H1 (cell line): ENCODE measurements at regions not wholly inside any gene's neighbourhood (a gene's known extent, or its start where the extent isn't known, plus 50 kb on each side); places are given as distances from the start of the nearest gene placed in this dataset.

ENCODE experiments used
- CTCF ChIA-PET: fragments of 300-600 bp; sonication (Branson Sonifier 250); formaldehyde crosslinking; loops from one replicate; lab custom pipeline; 2021; ENCODE audit not compliant: partially characterized antibody; lab: Charles Lee
- POLR2A ChIA-PET: fragments of 300-600 bp; sonication (Branson Sonifier 250); formaldehyde crosslinking; loops from one replicate; lab custom pipeline; 2021; ENCODE audit warnings: inconsistent platforms; ENCODE audit not compliant: partially characterized antibody; lab: Charles Lee
- DNase-seq, 2 experiments: peaks; one replicate each; pipeline versions ENCODE4 v3.0.0 to v3.0.0-alpha.2; 2010 to 2022; ENCODE audit warnings: low spot score in 2 of 2, low read depth in 1 of 2, mixed read lengths in 1 of 2
- FAIRE-seq: peaks from 2 replicates; lab custom pipeline; 2011; peaks lifted over from hg19 to GRCh38; lab: Jason Lieb, UNC
- H2AFZ ChIP-seq: 2 replicates; pipeline ENCODE4 v1.8.1; 2012; ENCODE audit warnings: low read length, inconsistent platforms
- H2AK5ac ChIP-seq: 2 replicates; pipeline ENCODE4 v1.6.1; 2013; ENCODE audit warnings: low read depth, low read length
- H2BK120ac ChIP-seq: replicated peaks from 2 replicates; pipeline ENCODE3; 2013; ENCODE audit warnings: low read depth, low read length, inconsistent platforms
- H2BK12ac ChIP-seq: 2 replicates; pipeline ENCODE4 v1.6.1; 2013; ENCODE audit warnings: low read depth, low read length
- H2BK15ac ChIP-seq: 2 replicates; pipeline ENCODE4 v1.6.1; 2013; ENCODE audit warnings: low read length
- H2BK20ac ChIP-seq: 2 replicates; pipeline ENCODE4 v1.6.1; 2013; ENCODE audit warnings: low read length
- H2BK5ac ChIP-seq: 2 replicates; pipeline ENCODE4 v1.6.1; 2013; ENCODE audit warnings: low read depth, low read length
- H3K14ac ChIP-seq: 2 replicates; pipeline ENCODE4 v1.6.1; 2013; ENCODE audit warnings: inconsistent platforms; ENCODE audit not compliant: insufficient read length
- H3K18ac ChIP-seq: 2 replicates; pipeline ENCODE4 v1.6.1; 2013; ENCODE audit warnings: low read length; ENCODE audit errors: extremely low read depth
- H3K23ac ChIP-seq: 2 replicates; pipeline ENCODE4 v1.6.1; 2013; ENCODE audit warnings: inconsistent platforms; ENCODE audit not compliant: insufficient read length
- H3K23me2 ChIP-seq: 2 replicates; pipeline ENCODE4 v1.6.1; 2013; ENCODE audit warnings: low read depth, low read length
- H3K27ac ChIP-seq: 2 replicates; pipeline ENCODE4 v1.6.1; 2011; ENCODE audit warnings: low read depth, low read length, inconsistent platforms
- H3K27me3 ChIP-seq, 4 experiments: replicated peaks in 1 of 4; 1 replicate in 1 of 4; 2 replicates in 3 of 4; pipeline versions ENCODE4 v1.6.1 to v1.8.1; 2011 to 2013; ENCODE audit warnings: low read length in 3 of 4, mild to moderate bottlenecking in 3 of 4, inconsistent platforms in 2 of 4, mixed read lengths in 2 of 4, moderate library complexity in 1 of 4; ENCODE audit not compliant: control insufficient read depth in 3 of 4, insufficient read depth in 3 of 4; ENCODE audit errors: extremely low read depth in 1 of 4
- H3K36me3 ChIP-seq, 4 experiments: 2 replicates each; pipeline versions ENCODE4 v1.6.1 to v1.8.1; 2011 to 2013; ENCODE audit warnings: mild to moderate bottlenecking in 4 of 4, low read length in 3 of 4, moderate library complexity in 2 of 4, control low read depth in 1 of 4, inconsistent platforms in 1 of 4; ENCODE audit not compliant: insufficient read depth in 4 of 4, control insufficient read depth in 2 of 4
- H3K4ac ChIP-seq: replicated peaks from 2 replicates; pipeline ENCODE3; 2013; ENCODE audit warnings: low read length, low read depth, mixed read lengths, inconsistent platforms; ENCODE audit not compliant: insufficient read length
- H3K4me1 ChIP-seq, 4 experiments: replicated peaks in 1 of 4; 1 replicate in 1 of 4; 2 replicates in 3 of 4; pipeline versions ENCODE4 v1.6.1 to v1.8.1; 2011 to 2013; ENCODE audit warnings: low read length in 3 of 4, inconsistent platforms in 2 of 4, mixed read lengths in 1 of 4; ENCODE audit not compliant: insufficient read depth in 4 of 4, control insufficient read depth in 3 of 4
- H3K4me2 ChIP-seq, 2 experiments: 2 replicates each; pipeline versions ENCODE4 v1.6.1 to v1.8.1; 2011 to 2013; ENCODE audit warnings: low read depth in 2 of 2, low read length in 2 of 2, control low read depth in 1 of 2, inconsistent platforms in 1 of 2, mild to moderate bottlenecking in 1 of 2; ENCODE audit not compliant: insufficient read depth in 1 of 2
- H3K4me3 ChIP-seq, 4 experiments: fragments of 200-600, 300-600 bp in 1 of 4; sonication (generic), shearing (Covaris generic), sonication (Bioruptor Twin) in 1 of 4; 2 replicates each; pipeline versions ENCODE4 v1.5.1 to v1.8.1; 2011 to 2016; ENCODE audit warnings: low read length in 4 of 4, low read depth in 3 of 4, control low read depth in 2 of 4, inconsistent platforms in 2 of 4, mild to moderate bottlenecking in 2 of 4, mixed read lengths in 1 of 4, moderate library complexity in 1 of 4; ENCODE audit not compliant: insufficient read depth in 2 of 4; ENCODE audit errors: extremely low read depth in 1 of 4
- H3K56ac ChIP-seq: replicated peaks from 2 replicates; pipeline ENCODE3; 2013; ENCODE audit warnings: low read depth, mild to moderate bottlenecking, mixed read lengths, low read length, inconsistent platforms; ENCODE audit not compliant: insufficient read length
- H3K79me1 ChIP-seq: 2 replicates; pipeline ENCODE4 v1.6.1; 2013; ENCODE audit warnings: low read depth, low read length, control low read depth
- H3K79me2 ChIP-seq, 2 experiments: 2 replicates each; pipeline versions ENCODE4 v1.6.1 to v1.8.1; 2012 to 2013; ENCODE audit warnings: low read length in 2 of 2, mild to moderate bottlenecking in 2 of 2, inconsistent platforms in 1 of 2; ENCODE audit not compliant: insufficient read depth in 2 of 2, control insufficient read depth in 1 of 2
- H3K9ac ChIP-seq, 4 experiments: replicated peaks in 1 of 4; 1 replicate in 1 of 4; 2 replicates in 3 of 4; pipeline versions ENCODE4 v1.6.1 to v1.8.1; 2011 to 2013; ENCODE audit warnings: low read depth in 3 of 4, low read length in 3 of 4, control low read depth in 2 of 4, mild to moderate bottlenecking in 2 of 4, moderate library complexity in 2 of 4, inconsistent platforms in 1 of 4; ENCODE audit errors: extremely low read depth in 1 of 4
- H3K9me3 ChIP-seq, 2 experiments: 2 replicates each; pipeline versions ENCODE4 v1.6.1 to v1.8.1; 2012 to 2013; ENCODE audit warnings: mild to moderate bottlenecking in 2 of 2, moderate library complexity in 2 of 2, control low read depth in 1 of 2, inconsistent platforms in 1 of 2, low read depth in 1 of 2, low read length in 1 of 2, mixed read lengths in 1 of 2; ENCODE audit not compliant: insufficient read depth in 2 of 2
- H4K20me1 ChIP-seq, 2 experiments: replicated peaks in 1 of 2; 2 replicates each; pipeline versions ENCODE3 to v1.8.1; 2011 to 2013; ENCODE audit warnings: inconsistent platforms in 2 of 2, low read length in 2 of 2, mild to moderate bottlenecking in 1 of 2; ENCODE audit not compliant: insufficient read depth in 2 of 2, control insufficient read depth in 1 of 2
- H4K5ac ChIP-seq: 2 replicates; pipeline ENCODE4 v1.6.1; 2013; ENCODE audit warnings: low read length, low read depth, mixed read lengths, inconsistent platforms; ENCODE audit not compliant: insufficient read length
- H4K8ac ChIP-seq: 2 replicates; pipeline ENCODE4 v1.8.0; 2013; ENCODE audit warnings: mild to moderate bottlenecking, moderate library complexity, low read length, inconsistent platforms; ENCODE audit not compliant: insufficient read depth; ENCODE audit errors: extremely low read depth
- H4K91ac ChIP-seq: replicated peaks from 2 replicates; pipeline ENCODE3; 2013; ENCODE audit warnings: low read length, mixed read lengths, inconsistent platforms; ENCODE audit not compliant: insufficient read length
- ASH2L ChIP-seq: fragments of 200-600, 300-600 bp; sonication (generic); IDR thresholded peaks from one replicate; pipeline ENCODE4 v1.7.1; 2017; ENCODE audit warnings: low read length
- ATF3 ChIP-seq: IDR thresholded peaks from 2 replicates; pipeline ENCODE4 v1.6.1; 2011; ENCODE audit warnings: low read depth, mild to moderate bottlenecking, low read length; ENCODE audit not compliant: insufficient read depth
- BCL11A ChIP-seq, 2 experiments: IDR thresholded peaks; one replicate each; pipeline ENCODE4 v1.6.1; 2011; ENCODE audit warnings: low read depth in 2 of 2, low read length in 2 of 2, mild to moderate bottlenecking in 2 of 2
- GTF2F1 ChIP-seq: IDR thresholded peaks from 2 replicates; pipeline ENCODE4 v1.6.1; 2012; ENCODE audit warnings: low read depth, low read length, improper control_type of control experiment, borderline replicate concordance
- JUN ChIP-seq: IDR thresholded peaks from 2 replicates; pipeline ENCODE4 v1.6.1; 2011; ENCODE audit warnings: low read depth, mild to moderate bottlenecking, improper control_type of control experiment, low read length
- RAD21 ChIP-seq, 2 experiments: IDR thresholded peaks in 1 of 2; conservative IDR thresholded peaks in 1 of 2; 2 replicates each; pipeline ENCODE4 v1.6.1; 2011; ENCODE audit warnings: low read depth in 2 of 2, low read length in 2 of 2, improper control_type of control experiment in 1 of 2, inconsistent platforms in 1 of 2, mild to moderate bottlenecking in 1 of 2, moderate library complexity in 1 of 2
- TCF12 ChIP-seq: IDR thresholded peaks from 2 replicates; pipeline ENCODE4 v1.6.1; 2011; ENCODE audit warnings: low read depth, mild to moderate bottlenecking, low read length
- ZNF274 ChIP-seq: IDR thresholded peaks from 2 replicates; pipeline ENCODE4 v1.7.0; 2012; ENCODE audit warnings: low read length, borderline replicate concordance; ENCODE audit errors: extremely low read depth
- WGBS, 2 experiments: shearing (Covaris generic) in 1 of 2; methylation state at CpG; one replicate each; pipeline versions ENCODE4 v1.1.6 to v1.1.7; 2013 to 2015; ENCODE audit warnings: low lambda C conversion rate in 2 of 2, mixed read lengths in 2 of 2, inconsistent platforms in 1 of 2, low coverage in 1 of 2, missing lambda C conversion rate in 1 of 2; ENCODE audit not compliant: insufficient replicate concordance in 2 of 2, insufficient coverage in 1 of 2, insufficient read length in 1 of 2; ENCODE audit errors: extremely low coverage in 1 of 2, missing lambda C conversion rate in 1 of 2; 5-methylcytosine and 5-hydroxymethylcytosine counted together
- TF ChIP-seq, protein P1 (sequence below): IDR thresholded peaks from 2 replicates; pipeline ENCODE4 v1.6.1; 2011; ENCODE audit warnings: low read length, improper control_type of control experiment
- TF ChIP-seq, protein P2 (sequence below), 3 experiments: IDR thresholded peaks; 1 replicate in 2 of 3; 2 replicates in 1 of 3; pipeline versions ENCODE4 v1.5.1 to v1.6.1; 2011; ENCODE audit warnings: low read length in 3 of 3, mild to moderate bottlenecking in 3 of 3, inconsistent platforms in 2 of 3, low read depth in 1 of 3, moderate library complexity in 1 of 3; ENCODE audit not compliant: insufficient read depth in 1 of 3; ENCODE audit errors: control extremely low read depth in 1 of 3

GRCh38 chrX:150205011-150205410 is 158.1 kb upstream of the MAMLD1 start:
- Histone ChIP-seq H3K18ac (no peak overlapping the region), H2BK20ac (no peak overlapping the region), H3K4me3 (no peak overlapping the region), H3K9ac (no peak overlapping the region), H2BK5ac (no peak overlapping the region), H3K4ac (no peak overlapping the region), H4K91ac (no peak overlapping the region), H3K9me3 (no peaks in the 10 kb centered on the region), H2BK120ac (no peak overlapping the region), H3K56ac (no peak overlapping the region), H3K27ac (no peak overlapping the region), H3K23ac (no peak overlapping the region), H2AFZ (no peak overlapping the region), H2BK15ac (no peak overlapping the region), H4K8ac (no peak overlapping the region), H4K20me1 (no peaks in the 10 kb centered on the region), H3K14ac (no peak overlapping the region), H2AK5ac (no peak overlapping the region), H2BK12ac (no peak overlapping the region), H3K27me3 (no peaks in the 10 kb centered on the region), H3K79me1 (no peaks in the 10 kb centered on the region), H3K79me2 (no peaks in the 10 kb centered on the region), H3K36me3 (no peaks in the 10 kb centered on the region), H4K5ac (no peak overlapping the region), H3K23me2 (no peaks in the 10 kb centered on the region), H3K4me2 (no peak overlapping the region), H3K4me1 (no peaks in the 10 kb centered on the region)
- CTCF ChIA-PET, result interaction anchor here (0.6 to 1.4 kb wide), 2 partner anchors 12 to 164 kb away, joined by 3 to 6 read pairs; no protein-coding TSS in a partner anchor
- no peak for DNase-seq
- no peak for FAIRE-seq
- POLR2A ChIA-PET, result no interaction called here
- WGBS, 2 experiments, result 57% methylated on average over 2 of the region's 2 CpGs; no CpG with 5 or more reads in 1 of the 2 experiments
- no peak for TF ChIP-seq ZNF274
- peak in 1 of 2 experiments; percentile 24; a peak in 1 of 4 replicates for TF ChIP-seq RAD21 (IDR thresholded peaks at IDR 0.05 in 1 of 2, conservative IDR thresholded peaks at IDR 0.05 in 1 of 2; ENCODE audit: low read depth in 2 of 2, low read length in 2 of 2)
- TF ChIP-seq JUN, result no peak
- TF ChIP-seq GTF2F1, result no peak
- TF ChIP-seq, protein P1, sequence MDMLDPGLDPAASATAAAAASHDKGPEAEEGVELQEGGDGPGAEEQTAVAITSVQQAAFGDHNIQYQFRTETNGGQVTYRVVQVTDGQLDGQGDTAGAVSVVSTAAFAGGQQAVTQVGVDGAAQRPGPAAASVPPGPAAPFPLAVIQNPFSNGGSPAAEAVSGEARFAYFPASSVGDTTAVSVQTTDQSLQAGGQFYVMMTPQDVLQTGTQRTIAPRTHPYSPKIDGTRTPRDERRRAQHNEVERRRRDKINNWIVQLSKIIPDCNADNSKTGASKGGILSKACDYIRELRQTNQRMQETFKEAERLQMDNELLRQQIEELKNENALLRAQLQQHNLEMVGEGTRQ, result no peak
- no peak for TF ChIP-seq BCL11A (IDR thresholded peaks at IDR 0.05; ENCODE audit: low read depth in 2 of 2, low read length in 2 of 2)
- TF ChIP-seq, protein P2, sequence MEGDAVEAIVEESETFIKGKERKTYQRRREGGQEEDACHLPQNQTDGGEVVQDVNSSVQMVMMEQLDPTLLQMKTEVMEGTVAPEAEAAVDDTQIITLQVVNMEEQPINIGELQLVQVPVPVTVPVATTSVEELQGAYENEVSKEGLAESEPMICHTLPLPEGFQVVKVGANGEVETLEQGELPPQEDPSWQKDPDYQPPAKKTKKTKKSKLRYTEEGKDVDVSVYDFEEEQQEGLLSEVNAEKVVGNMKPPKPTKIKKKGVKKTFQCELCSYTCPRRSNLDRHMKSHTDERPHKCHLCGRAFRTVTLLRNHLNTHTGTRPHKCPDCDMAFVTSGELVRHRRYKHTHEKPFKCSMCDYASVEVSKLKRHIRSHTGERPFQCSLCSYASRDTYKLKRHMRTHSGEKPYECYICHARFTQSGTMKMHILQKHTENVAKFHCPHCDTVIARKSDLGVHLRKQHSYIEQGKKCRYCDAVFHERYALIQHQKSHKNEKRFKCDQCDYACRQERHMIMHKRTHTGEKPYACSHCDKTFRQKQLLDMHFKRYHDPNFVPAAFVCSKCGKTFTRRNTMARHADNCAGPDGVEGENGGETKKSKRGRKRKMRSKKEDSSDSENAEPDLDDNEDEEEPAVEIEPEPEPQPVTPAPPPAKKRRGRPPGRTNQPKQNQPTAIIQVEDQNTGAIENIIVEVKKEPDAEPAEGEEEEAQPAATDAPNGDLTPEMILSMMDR (IDR thresholded peaks at IDR 0.05; ENCODE audit: control extremely low read depth in 1 of 3, insufficient read depth in 1 of 3, low read depth in 1 of 3, low read length in 3 of 3), result peak in 2 of 3 experiments; percentile 2 to 24; a peak in 1 of 4 replicates
- TF ChIP-seq ATF3, result no peak
- no peak for TF ChIP-seq TCF12
- no peak for TF ChIP-seq ASH2L
